HCEC 1CT (cell line): ENCODE measurements at regions not wholly inside any gene's neighbourhood (a gene's known extent, or its start where the extent isn't known, plus 50 kb on each side); places are given as distances from the start of the nearest gene placed in this dataset.
A peak's percentile ranks its signal among the peaks of the same experiment; 100 is the strongest.

Source experiments
- DNase-seq: peaks from one replicate; pipeline ENCODE4 v3.0.0-alpha.2; 2017

DNA sequence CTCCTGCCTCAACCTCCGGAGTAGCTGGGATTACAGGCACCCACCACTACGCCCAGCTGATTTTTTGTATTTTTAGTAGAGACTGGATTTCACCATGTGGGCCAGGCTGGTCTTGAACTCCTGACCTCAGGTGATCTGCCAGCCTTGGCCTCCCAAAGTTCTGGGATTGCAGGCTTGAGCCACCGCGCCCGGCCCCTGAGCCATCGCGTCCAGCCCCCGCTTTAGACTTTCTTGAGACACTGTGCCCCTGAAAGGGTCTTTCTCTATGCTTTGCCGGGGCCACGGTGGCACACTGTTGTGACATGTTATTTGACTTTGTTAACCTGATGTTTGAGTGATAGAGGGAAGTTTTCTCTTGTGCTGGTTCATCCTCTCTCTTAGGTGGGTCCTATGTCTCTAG, 186.4 kb downstream of the BTG1 start:
- DNase-seq: no peak

DNA sequence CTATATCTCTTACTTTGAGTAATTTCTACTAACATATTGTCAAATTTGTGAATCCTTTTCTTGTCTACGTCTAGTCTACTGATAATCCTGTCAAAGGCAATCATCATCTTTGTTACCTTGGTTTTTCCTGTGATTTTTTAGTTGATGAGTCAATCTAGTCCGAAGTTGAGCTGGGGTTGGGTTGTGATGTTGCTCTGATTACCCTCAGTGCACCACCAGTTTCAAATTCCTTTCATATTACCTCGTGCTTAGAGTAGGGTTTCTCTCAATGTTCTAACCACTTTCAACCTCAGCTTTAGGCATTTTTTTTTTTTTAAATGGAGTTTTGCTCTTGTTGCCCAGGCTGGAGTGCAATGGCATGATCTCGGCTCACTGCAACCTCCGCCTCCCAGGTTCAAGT, 186.8 kb downstream of the BTG1 start:
- peak; percentile 47 for DNase-seq

DNA sequence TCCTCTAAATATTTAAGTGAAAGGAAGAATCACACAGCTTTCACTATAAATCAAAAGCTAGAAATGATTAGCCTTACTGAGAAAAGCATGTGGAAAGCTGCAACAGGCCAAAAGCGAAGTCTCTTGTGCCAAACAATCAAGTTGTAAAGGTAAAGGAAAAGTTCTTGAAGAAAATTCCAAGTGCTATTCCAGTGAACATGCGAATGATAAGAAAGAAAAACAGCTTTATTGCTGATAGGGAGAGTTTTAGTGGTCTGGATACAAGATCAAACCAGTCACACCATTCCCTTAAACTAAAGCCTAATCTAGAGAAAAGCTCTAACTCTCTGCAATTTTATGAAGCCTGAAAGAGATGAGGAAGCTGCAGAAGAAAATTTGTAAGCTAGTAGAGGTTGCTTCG, 190.9 kb downstream of the BTG1 start:
- no peak for DNase-seq

DNA sequence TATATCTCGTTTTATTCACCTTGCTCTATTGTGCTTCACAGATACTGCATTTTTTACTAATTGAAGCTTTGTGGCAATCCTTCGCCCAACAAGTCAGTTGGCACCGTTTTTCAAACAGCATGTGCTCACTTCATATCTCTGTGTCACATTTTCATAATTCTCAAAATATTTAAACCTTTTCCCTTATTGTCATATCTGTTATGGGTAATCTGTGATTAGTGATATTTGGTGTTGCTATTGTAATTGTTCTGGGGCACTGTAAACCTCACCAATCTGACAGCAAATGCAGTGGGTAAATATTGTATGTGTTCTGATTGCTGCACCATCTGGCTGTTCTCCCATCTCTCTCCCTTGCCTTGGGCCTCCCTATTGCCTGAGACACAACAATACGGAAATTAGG, 191.3 kb downstream of the BTG1 start:
- no peak for DNase-seq

DNA sequence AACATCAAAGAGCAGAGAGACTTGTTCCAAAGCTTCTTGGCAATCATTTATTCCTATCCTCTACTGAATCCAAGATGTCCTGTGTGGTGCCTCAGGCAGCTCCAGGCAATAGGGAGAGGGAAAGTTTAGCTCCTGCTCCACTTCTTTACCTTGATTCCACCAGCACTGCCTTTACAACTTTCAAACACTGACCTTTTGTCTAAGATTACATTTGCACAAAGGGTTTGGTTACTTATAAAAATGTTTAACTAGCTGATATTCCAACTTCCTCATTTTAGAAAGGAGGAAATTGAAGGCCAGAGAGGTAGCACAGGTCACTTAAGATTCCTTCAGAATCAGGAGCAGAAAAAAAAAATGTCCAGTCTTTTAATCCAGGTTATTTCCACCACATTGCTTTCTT, 192.7 kb downstream of the BTG1 start:
- no peak for DNase-seq

DNA sequence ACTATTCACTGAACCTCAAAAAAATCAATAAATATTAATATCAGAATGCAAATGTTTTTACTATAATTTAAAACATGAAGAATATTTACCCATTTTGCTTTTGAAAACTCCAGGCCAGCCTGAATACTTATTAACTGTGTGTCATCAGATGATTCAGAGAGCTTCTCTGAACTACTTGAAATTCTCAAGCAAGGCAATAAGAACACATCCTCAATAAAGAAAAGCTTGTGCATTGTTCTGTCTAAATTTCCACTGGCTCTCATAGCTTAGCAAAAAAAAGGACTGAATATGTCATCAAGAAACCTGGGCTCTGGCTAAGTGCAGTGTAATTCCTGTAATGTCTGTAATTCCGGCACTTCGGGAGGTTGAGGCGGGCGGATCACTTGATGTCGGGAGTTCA, 194.1 kb downstream of the BTG1 start:
- no peak for DNase-seq

DNA sequence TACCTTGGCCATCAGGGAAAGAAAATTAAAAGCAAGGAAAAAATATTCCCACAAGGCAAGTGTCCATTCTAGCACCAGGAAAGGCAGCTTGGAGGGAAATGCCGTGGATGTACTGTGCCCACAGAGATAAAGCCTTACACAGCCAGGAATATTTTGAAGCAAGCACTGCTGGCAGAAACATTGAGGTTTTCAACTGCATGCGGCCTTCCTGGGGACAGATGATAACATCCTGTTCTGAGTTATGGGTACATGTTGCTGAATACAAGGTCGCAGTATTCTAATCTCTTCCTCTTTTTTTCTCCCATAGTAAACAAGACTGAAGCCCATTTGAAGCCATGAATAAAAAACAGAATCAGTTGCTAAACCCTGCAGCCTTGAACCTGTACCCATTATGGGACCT, 197.1 kb downstream of the BTG1 start:
- no peak for DNase-seq

DNA sequence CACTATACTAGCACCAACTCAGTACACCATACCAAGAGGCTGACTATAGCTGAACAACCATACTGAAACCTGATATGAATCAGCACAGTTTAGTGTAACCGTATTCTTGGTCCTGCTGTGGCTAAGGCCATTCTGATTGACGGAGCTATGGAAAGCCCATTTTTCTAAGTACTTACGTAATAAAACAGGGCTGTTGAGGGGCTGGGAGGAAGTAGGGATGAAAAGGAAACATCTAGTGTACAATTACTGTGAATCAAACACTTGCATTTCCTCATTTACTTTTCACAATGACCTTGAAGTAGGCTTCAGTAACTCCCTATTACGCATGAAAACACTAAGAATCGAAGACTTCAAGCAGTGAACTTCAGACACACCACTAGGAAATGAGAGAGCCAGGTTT, 198.2 kb downstream of the BTG1 start:
- no peak for DNase-seq

DNA sequence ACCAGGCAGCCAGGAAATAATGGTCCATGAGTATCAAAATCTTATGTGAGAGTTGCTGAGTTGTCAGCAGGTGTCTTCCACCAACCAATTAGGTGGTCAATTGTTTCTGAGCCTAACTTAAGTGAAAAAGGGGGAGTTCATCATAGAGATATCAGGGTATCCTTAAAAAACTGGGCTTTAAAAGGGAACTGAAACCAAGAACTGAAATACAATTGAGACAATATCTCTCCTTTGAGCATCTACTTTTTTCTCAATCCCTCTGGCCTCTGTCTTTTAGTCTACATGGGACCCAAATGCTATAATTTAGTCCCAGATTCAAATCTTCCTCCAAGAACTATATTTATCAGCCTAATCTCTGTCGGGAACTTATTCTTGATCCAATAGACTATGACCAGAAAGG, 201.0 kb downstream of the BTG1 start:
- DNase-seq: no peak

DNA sequence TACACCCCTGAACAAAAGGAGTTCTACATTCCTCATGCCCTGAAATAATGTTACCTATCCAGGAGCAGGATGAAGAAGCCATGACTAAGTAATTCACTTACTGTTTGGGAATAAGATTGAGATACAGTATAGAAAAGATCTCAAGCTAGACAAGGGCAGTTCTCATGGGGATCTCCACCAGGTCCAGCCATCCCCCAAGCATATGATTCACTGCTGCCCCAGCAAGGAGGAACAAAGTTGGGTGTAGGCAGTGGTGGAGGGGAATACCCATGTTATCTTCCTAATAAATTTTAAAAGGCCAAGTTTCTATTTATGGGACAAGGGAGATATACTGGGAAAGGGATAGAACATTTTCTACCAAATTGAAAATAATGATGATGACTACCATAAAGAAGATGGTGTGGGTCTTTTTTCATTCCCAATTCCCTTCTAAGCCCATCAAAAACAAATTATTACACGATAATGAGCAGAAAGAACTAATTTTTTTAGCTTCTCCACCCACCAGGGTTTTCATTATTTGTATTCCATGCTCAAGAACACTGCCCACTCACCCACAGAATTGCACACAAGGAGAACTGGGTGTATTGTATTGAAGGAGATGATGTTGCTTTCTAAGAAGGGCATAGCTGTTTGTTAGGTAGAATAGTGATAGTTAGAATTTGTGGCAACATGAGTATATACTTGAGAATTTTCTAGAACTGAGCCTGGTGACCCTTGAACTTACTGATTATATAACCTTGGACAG, 204.6 kb downstream of the BTG1 start:
- DNase-seq: no peak

DNA sequence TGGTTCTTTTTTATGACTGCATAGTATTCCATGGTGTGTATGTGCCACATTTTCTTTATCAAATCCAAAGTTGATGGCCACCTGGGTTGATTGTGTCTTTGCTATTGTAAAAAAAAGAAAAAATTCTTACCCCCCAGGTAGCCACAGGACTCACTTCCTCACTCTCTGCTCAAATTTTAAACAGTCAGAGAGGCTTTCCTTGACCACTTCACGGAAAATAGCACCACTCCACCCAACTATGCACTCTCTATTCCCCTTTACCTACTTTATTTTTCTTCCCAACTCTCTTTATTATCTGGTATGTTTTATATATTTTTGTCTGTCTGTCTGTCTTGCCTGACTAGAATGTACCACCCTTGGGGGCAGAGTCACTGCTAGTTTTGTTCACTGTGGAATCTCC, 205.3 kb downstream of the BTG1 start:
- no peak for DNase-seq

DNA sequence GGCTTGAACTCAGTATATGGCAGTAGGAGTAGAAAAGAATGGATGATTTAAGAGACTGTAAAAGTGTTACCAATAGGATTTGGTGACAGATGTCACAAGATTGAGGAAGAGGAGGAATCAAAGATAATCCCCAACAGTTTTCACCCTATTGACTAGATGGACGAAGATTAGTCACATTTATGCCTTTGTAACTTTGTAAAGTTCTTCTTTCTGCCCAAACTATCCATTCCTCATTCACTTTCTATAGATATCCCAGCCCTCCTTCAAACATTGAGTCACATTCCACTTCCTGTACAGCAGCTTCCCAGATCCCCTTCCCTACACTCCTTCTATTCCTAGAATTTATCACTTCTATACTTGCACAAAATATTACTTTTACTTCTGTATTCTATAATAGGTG, 207.9 kb downstream of the BTG1 start:
- DNase-seq: no peak

DNA sequence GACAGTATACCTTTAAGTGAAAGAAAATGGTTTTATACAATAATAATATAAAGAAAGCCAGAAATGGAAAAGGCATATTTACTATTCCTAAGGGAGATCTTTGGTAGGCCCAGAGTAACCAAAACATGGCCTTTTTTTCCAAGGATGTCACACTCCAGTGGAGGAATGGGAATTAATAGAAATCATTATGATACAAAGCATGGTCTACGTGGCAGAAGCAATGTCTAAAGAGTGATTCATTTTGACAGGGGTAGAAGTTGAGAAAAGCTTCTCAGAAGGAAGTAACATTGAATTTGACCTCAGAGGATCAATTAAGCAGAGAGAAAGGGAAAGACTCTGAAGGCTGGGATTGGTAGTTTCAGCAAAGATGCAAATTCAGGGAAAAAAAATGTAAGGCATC, 208.6 kb downstream of the BTG1 start:
- no peak for DNase-seq

DNA sequence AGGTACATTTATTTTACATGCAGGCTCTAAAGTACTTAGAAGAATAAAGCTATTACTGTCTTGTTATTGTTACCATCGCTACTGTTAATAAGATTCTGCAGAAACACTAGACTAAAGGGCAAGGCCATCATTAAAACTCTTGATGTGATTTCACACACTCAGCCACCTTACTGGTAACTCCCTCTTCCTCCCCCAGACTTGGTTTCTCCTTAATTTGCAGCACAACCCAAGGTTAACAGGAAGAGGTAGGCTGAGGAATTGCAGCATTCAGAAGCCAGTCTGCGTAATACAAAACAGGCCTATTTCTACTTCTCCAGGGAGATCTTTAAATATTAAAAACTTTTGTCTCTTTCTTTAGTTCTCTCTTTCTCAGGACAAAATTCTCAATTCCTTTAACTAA, 210.3 kb downstream of the BTG1 start:
- no peak for DNase-seq

DNA sequence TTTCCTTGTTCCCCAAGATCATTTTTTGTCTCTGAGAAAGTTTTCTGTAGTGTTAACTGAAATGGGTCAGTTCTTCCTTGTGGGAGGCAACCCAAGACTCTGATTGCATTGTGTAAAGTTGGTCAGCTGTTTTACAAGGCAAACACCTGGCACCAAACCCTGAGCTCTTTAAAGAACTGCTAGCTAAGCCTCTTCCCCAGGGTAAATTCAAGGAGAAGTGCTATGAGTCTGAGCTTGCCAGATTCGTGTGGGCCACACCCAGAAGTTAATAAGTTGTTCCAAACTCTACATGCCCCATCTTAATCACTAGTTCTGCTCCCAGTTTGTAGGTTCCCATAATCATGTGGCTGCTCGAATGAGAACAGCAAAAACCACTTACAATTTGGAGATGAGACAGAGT, 214.5 kb downstream of the BTG1 start:
- no peak for DNase-seq

DNA sequence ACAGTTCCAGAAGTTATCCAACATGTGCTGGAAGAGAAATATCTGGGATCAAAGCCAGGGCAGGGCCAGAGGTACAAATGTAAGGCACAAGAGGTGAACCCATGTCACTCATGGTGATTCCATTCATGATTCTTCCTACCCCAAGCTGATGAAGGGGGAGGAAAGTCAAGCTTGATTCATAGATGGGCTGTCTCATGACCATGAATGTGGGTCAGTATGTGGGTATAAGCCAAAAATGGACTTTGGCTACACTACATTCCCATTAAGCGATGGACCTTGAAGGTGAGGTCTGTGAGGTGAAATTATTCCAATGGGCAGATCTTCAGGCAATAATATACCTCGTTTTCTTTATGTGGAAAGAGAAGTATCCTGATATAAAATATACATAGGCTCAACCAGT, 217.1 kb downstream of the BTG1 start:
- DNase-seq: no peak

DNA sequence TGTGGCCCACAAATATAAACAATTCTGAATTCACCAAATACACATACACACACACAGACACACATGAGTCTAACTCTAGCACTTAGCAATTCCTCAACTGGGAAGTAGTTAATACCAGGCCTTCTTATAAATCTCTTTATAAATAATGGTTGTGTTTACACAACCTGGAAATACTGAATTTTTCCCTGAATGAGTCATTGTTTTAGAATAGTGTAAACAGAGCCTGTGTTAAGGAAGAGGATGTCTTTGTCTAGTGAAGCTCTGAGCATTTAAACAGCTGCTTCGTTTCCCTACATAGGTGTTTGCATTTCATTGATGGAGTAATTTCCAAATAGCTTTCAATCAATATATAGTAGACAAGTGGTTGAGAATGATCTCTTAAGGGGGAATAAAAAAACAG, 218.8 kb downstream of the BTG1 start:
- DNase-seq: peak; percentile 88

DNA sequence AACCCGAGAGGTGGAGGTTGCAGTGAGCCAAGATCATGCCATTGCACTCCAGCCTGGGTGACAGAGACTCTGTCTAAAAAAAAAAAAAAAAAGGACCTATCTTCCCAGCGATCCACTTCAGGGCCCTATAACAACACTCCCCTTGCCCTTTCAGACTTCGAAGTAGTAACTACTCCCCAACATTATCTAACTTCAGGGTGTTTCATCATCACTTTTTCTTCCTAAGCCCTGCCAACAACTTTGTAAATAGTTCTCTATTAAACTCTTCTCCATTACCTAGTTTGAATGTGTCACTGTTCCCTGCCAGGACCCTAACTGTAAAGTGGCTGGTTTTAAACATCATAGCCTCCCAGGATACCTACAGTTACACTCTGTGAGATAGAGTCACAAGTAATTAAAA, 220.8 kb downstream of the BTG1 start:
- no peak for DNase-seq

DNA sequence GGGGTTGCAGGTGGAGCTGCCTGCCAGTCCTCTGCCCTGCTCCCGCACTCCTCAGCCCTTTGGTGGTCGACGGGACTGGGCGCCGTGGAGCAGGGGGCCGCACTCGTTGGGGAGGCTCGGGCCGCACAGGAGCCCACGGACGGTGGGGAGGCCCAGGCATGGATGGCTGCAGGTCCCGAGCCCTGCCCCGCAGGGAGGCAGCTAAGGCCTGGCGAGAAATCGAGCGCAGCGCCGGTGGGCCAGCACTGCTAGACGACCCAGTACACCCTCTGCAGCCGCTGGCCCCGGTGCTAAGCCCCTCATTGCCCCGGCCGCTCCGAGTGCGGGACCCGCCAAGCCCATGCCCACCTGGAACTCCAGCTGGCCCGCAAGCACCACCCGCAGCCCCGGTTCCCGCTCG, 221.8 kb downstream of the BTG1 start:
- DNase-seq: no peak

DNA sequence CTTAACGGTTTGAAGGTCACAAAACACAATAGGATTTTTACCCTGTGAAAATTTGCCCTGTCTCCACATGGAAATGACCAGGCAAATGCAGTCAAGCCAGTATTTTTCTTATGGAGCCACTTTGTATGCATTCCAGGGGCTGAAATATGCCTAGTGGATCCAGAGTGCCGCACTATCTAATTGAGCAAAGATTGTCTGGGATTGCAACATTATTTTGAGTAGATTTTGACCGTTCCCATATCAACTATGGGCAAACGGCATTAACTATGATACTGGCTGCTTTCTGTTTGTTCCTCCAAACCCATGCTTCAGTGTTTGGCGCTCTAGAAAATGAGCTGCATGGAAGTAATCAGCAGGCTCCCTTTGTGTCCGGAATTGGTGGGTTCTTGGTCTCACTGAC, 223.0 kb downstream of the BTG1 start:
- DNase-seq: no peak

DNA sequence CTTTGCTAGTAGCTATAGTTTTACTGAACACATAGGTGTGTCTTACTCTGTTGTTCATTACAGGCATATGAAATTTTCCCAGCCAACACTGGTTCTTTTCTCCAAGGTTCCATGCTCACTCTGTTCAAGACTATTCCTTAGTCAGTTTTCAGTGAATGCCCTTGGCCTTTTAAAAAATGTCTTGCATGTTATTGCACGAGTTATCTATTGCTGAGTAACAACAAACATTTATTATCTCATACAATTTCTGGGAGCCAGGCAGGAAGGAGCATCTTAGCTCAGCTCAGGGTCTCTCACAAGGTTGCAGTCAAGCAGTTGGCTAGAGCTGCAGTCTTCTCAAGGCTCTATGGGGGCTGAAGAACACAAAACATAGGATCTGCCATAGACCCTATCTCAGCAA, 223.5 kb downstream of the BTG1 start:
- DNase-seq: no peak

DNA sequence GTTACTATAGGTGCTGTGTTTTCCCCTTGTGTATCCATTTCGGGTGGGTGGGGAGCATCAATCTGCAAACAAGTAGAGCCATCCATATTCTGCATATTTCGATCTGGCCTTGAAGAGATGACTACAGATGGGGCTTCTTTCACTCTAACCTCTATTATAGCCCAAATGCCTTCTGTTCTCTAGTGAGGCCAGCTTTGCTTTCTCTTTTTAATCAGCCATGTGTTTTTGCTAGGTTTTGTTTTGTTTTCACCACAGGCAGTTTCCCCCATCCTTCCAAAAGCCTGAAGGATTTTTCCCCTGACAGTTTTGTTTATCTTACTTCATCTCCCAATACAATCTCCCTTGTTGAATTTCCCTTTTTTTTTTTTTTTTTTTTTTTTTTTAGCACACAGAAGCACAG, 224.1 kb downstream of the BTG1 start:
- DNase-seq: no peak

DNA sequence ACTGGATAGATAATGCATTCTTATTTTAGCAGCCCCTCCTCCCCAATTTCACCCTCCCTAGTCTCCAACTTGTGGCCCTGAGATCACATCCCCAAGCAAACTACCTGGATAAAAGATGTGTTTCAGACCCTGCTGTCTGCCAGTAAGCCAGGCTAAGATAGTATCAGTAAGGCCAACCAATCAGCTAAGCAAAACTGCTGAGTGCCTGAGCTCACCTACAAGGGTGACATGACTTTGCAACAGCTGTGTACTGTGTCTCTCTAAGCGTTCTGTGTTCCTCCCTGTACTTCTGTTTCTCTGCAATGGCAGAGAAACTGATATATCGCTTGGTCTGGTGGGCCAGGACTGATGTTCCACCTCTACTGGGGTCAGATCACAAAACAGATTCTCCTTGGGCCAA, 224.9 kb downstream of the BTG1 start:
- DNase-seq: no peak

DNA sequence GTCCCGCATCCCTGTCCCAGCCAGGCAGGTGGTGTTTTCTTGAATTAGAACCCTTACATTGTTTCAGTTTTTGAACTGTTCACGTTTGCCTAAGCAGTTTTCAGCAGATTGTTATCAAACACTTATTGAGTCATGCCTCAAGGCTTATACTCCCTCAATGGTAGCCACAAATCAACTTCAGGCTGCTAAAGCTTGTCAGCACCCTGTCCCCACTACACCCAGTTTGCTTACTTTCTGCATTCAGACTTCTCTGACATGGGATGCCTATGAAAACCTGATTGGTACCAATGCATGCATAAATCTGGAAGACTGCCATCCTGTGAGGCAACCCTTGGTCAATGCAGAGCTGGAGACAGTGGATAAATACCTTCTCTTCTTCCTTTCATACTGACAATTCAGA, 225.4 kb downstream of the BTG1 start:
- no peak for DNase-seq

DNA sequence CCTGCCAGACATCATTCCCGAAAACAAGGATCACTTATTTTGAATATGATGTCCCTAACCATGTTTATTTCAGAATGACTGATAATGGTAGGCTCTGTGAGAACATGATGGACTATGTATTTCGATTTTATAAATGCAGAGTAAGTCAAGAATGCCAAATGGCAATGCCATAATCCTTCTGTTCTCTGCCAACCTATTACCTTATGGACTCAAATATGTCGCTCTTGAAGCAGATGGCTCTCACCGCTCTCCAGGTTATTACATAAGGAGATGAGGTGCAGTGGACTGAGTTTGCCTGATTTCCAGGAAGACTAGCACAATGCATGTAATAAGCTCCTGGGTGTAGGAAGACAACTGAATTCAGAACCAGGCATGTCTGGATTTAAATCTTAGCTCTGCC, 227.2 kb downstream of the BTG1 start:
- no peak for DNase-seq

DNA sequence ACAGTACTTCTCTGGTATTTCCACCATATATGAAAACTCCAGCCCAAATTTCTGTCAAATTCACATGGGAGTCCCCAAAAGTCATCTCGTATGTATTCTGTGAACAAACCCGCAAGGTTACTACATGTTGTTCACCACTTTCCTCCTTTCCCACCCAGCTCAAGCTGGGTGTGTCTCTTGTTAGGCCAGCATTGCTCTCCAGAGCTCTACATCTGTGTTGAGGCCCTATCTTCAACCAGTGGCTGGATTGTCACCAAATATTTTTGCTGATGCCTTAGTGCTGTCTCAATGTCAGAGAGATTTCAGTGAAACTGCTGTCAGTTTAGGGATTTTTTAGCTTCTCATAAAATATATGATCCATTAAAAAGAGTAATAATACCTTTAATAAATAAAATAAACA, 230.9 kb downstream of the BTG1 start:
- DNase-seq: no peak
